ENCODE measurements at regions not wholly inside any gene's neighbourhood (a gene's known extent, or its start where the extent isn't known, plus 50 kb on each side); places are given as distances from the start of the nearest gene placed in this dataset.
"Not testable (repeated sequence)": the region's sequence is repeated elsewhere in the genome, so short reads cannot be mapped to it uniquely, and the experiment has no call there.

DNA sequence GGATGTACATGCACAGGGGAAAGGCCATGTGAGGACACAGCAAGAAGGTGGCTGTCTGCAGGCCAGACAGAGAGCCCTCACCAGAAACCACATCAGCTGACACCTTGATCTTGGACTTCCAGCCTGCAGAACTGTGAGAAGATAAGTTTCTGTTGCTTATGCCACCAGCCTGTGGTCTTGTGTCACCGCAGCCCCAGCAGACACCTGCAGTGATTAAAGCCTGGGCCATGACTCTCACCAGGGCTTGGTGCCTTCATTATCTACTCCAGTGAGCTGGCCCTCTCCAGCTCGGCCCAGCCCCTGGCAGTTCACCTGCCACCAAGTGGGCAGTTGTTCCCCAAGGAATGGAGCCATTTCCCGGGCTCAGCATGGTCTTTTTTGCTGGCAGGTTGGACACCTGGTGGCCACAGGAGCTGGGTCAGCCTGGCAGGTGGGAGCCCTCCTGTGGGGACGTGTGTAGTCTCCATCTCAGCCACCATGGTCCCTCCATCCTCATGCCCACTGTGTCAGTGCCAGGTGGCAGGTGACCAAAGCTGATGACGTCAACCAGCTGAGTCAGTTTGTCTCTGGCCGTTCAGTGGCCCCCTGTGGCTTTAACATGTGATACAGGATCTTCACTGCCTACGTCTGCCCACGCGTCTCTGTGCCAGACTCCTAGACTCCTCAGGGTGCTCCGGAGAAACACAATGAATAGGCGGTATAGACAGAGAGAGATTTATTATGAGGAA, 99.9 kb upstream of the PPP1R26 start:
- Histone ChIP-seq H3K18ac (ENCODE audit: low read length) (no peak overlapping the region), H3K36me3 (ENCODE audit: control insufficient read depth, insufficient read depth, low read length) (no peaks in the 10 kb centered on the region), H3K23ac (ENCODE audit: low read length) (no peak overlapping the region), H3K27me3 (ENCODE audit: insufficient read depth, low read length, poor library complexity) (no peaks in the 10 kb centered on the region), H3K4me3 (ENCODE audit: low read length) (no peak overlapping the region), H3K4ac (ENCODE audit: low read depth, low read length) (no peak overlapping the region), H3K9ac (ENCODE audit: low read length) (no peak overlapping the region), H3K56ac (ENCODE audit: low read length) (no peak overlapping the region), H2AK5ac (ENCODE audit: low read length) (no peak overlapping the region), H3K4me1 (ENCODE audit: control insufficient read depth, low read depth, low read length) (no peaks in the 10 kb centered on the region), H3K4me2 (ENCODE audit: low read length) (no peak overlapping the region), H4K8ac (ENCODE audit: low read depth, low read length) (no peak overlapping the region), H2BK15ac (replicated peaks; ENCODE audit: low read depth) (no peak overlapping the region), H4K5ac (ENCODE audit: low read length) (no peak overlapping the region), H3K27ac (ENCODE audit: low read depth, low read length) (no peak overlapping the region), H3K79me1 (ENCODE audit: low read length) (no peaks in the 10 kb centered on the region), H2BK120ac (ENCODE audit: low read depth, low read length) (no peak overlapping the region), H2BK5ac (ENCODE audit: low read length) (no peak overlapping the region), H3K79me2 (ENCODE audit: control insufficient read depth, insufficient read depth, low read length) (no peaks in the 10 kb centered on the region)
- DNase-seq, result no peak
- WGBS (ENCODE audit: extremely low coverage, insufficient coverage, low lambda C conversion rate), result no CpG with 5 or more reads among the region's 11 CpGs

- WGBS (ENCODE audit: extremely low coverage, insufficient coverage, low lambda C conversion rate), result no CpG with 5 or more reads among the region's 17 CpGs
- H3K79me1 ChIP-seq (ENCODE audit: low read length), result no peaks in the 10 kb centered on the region
- no peak overlapping the region for H3K18ac ChIP-seq (ENCODE audit: low read length)
- no peaks in the 10 kb centered on the region for H3K4me1 ChIP-seq (ENCODE audit: control insufficient read depth, low read depth, low read length)
- no peak overlapping the region for H3K56ac ChIP-seq (ENCODE audit: low read length)
- H3K23ac ChIP-seq (ENCODE audit: low read length), result no peak overlapping the region
- H3K79me2 ChIP-seq (ENCODE audit: control insufficient read depth, insufficient read depth, low read length), result no peaks in the 10 kb centered on the region
- no peak overlapping the region for H3K4ac ChIP-seq (ENCODE audit: low read depth, low read length)
- H3K27me3 ChIP-seq (ENCODE audit: insufficient read depth, low read length, poor library complexity), result no peaks in the 10 kb centered on the region
- H3K36me3 ChIP-seq (ENCODE audit: control insufficient read depth, insufficient read depth, low read length), result no peaks in the 10 kb centered on the region
- no peak overlapping the region for H3K4me2 ChIP-seq (ENCODE audit: low read length)
- H3K4me3 ChIP-seq (ENCODE audit: low read length), result no peak overlapping the region
- H4K8ac ChIP-seq (ENCODE audit: low read depth, low read length), result no peak overlapping the region
- H2BK15ac ChIP-seq (replicated peaks; ENCODE audit: low read depth), result no peak overlapping the region
- H2AK5ac ChIP-seq (ENCODE audit: low read length), result no peak overlapping the region
- H3K9ac ChIP-seq (ENCODE audit: low read length), result no peak overlapping the region
- no peak overlapping the region for H2BK5ac ChIP-seq (ENCODE audit: low read length)
- no peak for DNase-seq
- H3K27ac ChIP-seq (ENCODE audit: low read depth, low read length), result no peak overlapping the region
- no peak overlapping the region for H2BK120ac ChIP-seq (ENCODE audit: low read depth, low read length)
- H4K5ac ChIP-seq (ENCODE audit: low read length), result no peak overlapping the region
These were observed 99.1 kb upstream of the PPP1R26 start for GRCh38 chr9:135380311-135380960.

GRCh38 chr9:135381762-135382310, 97.7 kb upstream of the PPP1R26 start:
- Histone ChIP-seq H3K23ac (ENCODE audit: low read length) (no peak overlapping the region), H4K5ac (ENCODE audit: low read length) (no peak overlapping the region), H3K27me3 (ENCODE audit: insufficient read depth, low read length, poor library complexity) (no peaks in the 10 kb centered on the region), H2BK120ac (ENCODE audit: low read depth, low read length) (no peak overlapping the region), H3K27ac (ENCODE audit: low read depth, low read length) (no peak overlapping the region), H3K18ac (ENCODE audit: low read length) (no peak overlapping the region), H3K4me1 (ENCODE audit: control insufficient read depth, low read depth, low read length) (no peaks in the 10 kb centered on the region), H3K9ac (ENCODE audit: low read length) (no peak overlapping the region), H4K8ac (ENCODE audit: low read depth, low read length) (no peak overlapping the region), H3K79me2 (ENCODE audit: control insufficient read depth, insufficient read depth, low read length) (no peaks in the 10 kb centered on the region), H3K4me2 (ENCODE audit: low read length) (no peak overlapping the region), H3K79me1 (ENCODE audit: low read length) (no peaks in the 10 kb centered on the region), H3K4me3 (ENCODE audit: low read length) (no peak overlapping the region), H2BK15ac (replicated peaks; ENCODE audit: low read depth) (no peak overlapping the region), H2AK5ac (ENCODE audit: low read length) (no peak overlapping the region), H3K56ac (ENCODE audit: low read length) (no peak overlapping the region), H3K4ac (ENCODE audit: low read depth, low read length) (no peak overlapping the region), H2BK5ac (ENCODE audit: low read length) (no peak overlapping the region), H3K36me3 (ENCODE audit: control insufficient read depth, insufficient read depth, low read length) (no peaks in the 10 kb centered on the region)
- no peak for DNase-seq
- no CpG with 5 or more reads among the region's 11 CpGs for WGBS (ENCODE audit: extremely low coverage, insufficient coverage, low lambda C conversion rate)

- no peak overlapping the region for H2AK5ac ChIP-seq (ENCODE audit: low read length)
- H3K56ac ChIP-seq (ENCODE audit: low read length), result no peak overlapping the region
- H2BK15ac ChIP-seq (replicated peaks; ENCODE audit: low read depth), result no peak overlapping the region
- DNase-seq, result no peak
- WGBS (ENCODE audit: extremely low coverage, insufficient coverage, low lambda C conversion rate), result no CpG with 5 or more reads among the region's 13 CpGs
- no peaks in the 10 kb centered on the region for H3K79me2 ChIP-seq (ENCODE audit: control insufficient read depth, insufficient read depth, low read length)
- H3K9ac ChIP-seq (ENCODE audit: low read length), result no peak overlapping the region
- no peak overlapping the region for H3K23ac ChIP-seq (ENCODE audit: low read length)
- H3K4me3 ChIP-seq (ENCODE audit: low read length), result no peak overlapping the region
- H3K27ac ChIP-seq (ENCODE audit: low read depth, low read length), result no peak overlapping the region
- H3K27me3 ChIP-seq (ENCODE audit: insufficient read depth, low read length, poor library complexity), result no peaks in the 10 kb centered on the region
- H3K4me1 ChIP-seq (ENCODE audit: control insufficient read depth, low read depth, low read length), result no peaks in the 10 kb centered on the region
- no peaks in the 10 kb centered on the region for H3K36me3 ChIP-seq (ENCODE audit: control insufficient read depth, insufficient read depth, low read length)
- H4K8ac ChIP-seq (ENCODE audit: low read depth, low read length), result no peak overlapping the region
- no peak overlapping the region for H3K4ac ChIP-seq (ENCODE audit: low read depth, low read length)
- H2BK120ac ChIP-seq (ENCODE audit: low read depth, low read length), result no peak overlapping the region
- no peaks in the 10 kb centered on the region for H3K79me1 ChIP-seq (ENCODE audit: low read length)
- H4K5ac ChIP-seq (ENCODE audit: low read length), result no peak overlapping the region
- H2BK5ac ChIP-seq (ENCODE audit: low read length), result no peak overlapping the region
- H3K18ac ChIP-seq (ENCODE audit: low read length), result no peak overlapping the region
- H3K4me2 ChIP-seq (ENCODE audit: low read length), result no peak overlapping the region
These were observed 95.4 kb upstream of the PPP1R26 start for GRCh38 chr9:135384226-135384625.

DNA sequence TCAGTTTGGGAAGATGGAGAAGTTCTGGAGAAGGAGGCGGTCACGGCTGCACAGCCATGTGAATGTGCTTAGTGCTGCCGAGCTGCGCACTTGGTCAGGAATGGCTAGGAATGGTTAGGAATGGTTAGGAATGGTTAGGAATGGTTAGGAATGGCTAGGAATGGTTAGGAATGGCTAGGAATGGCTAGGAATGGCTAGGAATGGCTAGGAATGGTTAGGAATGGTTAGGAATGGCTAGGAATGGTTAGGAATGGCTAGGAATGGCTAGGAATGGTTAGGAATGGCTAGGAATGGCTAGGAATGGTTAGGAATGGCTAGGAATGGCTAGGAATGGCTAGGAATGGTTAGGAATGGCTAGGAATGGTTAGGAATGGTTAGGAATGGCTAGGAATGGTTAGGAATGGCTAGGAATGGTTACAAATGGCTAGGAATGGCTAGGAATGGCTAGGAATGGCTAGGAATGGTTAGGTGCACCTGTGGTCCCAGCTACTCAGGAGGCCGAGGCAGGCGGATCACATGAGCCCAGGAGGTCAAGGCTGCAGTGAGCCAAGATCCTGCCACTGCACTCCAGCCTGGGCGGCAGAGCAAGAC, 94.7 kb upstream of the PPP1R26 start:
- not testable (repeated sequence) for H3K27me3 ChIP-seq (ENCODE audit: insufficient read depth, low read length, poor library complexity); DNase-seq; H3K56ac ChIP-seq (ENCODE audit: low read length); H3K4me3 ChIP-seq (ENCODE audit: low read length); H4K5ac ChIP-seq (ENCODE audit: low read length); H3K27ac ChIP-seq (ENCODE audit: low read depth, low read length); H2BK5ac ChIP-seq (ENCODE audit: low read length); H2AK5ac ChIP-seq (ENCODE audit: low read length); H3K36me3 ChIP-seq (ENCODE audit: control insufficient read depth, insufficient read depth, low read length); H2BK15ac ChIP-seq (replicated peaks; ENCODE audit: low read depth); H3K4me1 ChIP-seq (ENCODE audit: control insufficient read depth, low read depth, low read length); H3K9ac ChIP-seq (ENCODE audit: low read length); H3K4ac ChIP-seq (ENCODE audit: low read depth, low read length); H3K23ac ChIP-seq (ENCODE audit: low read length); H3K4me2 ChIP-seq (ENCODE audit: low read length); H3K79me2 ChIP-seq (ENCODE audit: control insufficient read depth, insufficient read depth, low read length); H3K18ac ChIP-seq (ENCODE audit: low read length); H4K8ac ChIP-seq (ENCODE audit: low read depth, low read length); H3K79me1 ChIP-seq (ENCODE audit: low read length); H2BK120ac ChIP-seq (ENCODE audit: low read depth, low read length)
- no CpG with 5 or more reads among the region's 7 CpGs for WGBS (ENCODE audit: extremely low coverage, insufficient coverage, low lambda C conversion rate)
